K562 (cell line): ENCODE measurements at regions not wholly inside any gene's neighbourhood (a gene's known extent, or its start where the extent isn't known, plus 50 kb on each side); places are given as distances from the start of the nearest gene placed in this dataset.

Experiments
- ATF1 ChIP-seq, 2 experiments: fragments of 450-650 bp in 1 of 2; IDR thresholded peaks; 2 replicates each; pipeline ENCODE4 v1.6.1; 2016; ENCODE audit warnings: missing compliant biosample characterization in 1 of 2, missing genetic modification characterization in 1 of 2
- CHD1 ChIP-seq: fragments of 200-600 bp; sonication (generic); IDR thresholded peaks from one replicate; pipeline ENCODE4 v1.6.1; 2012; ENCODE audit warnings: mild to moderate bottlenecking, moderate library complexity, low read length, inconsistent platforms
- CLOCK ChIP-seq: fragments of 250-450 bp; sonication (Bioruptor Pico); IDR thresholded peaks from 2 replicates; pipeline ENCODE4 v1.4.0; 2020; ENCODE audit warnings: mild to moderate bottlenecking, moderate library complexity, borderline replicate concordance
- HDAC2 ChIP-seq: fragments of 450-650 bp; IDR thresholded peaks from 2 replicates; pipeline ENCODE4 v1.6.1; 2016; ENCODE audit warnings: mild to moderate bottlenecking
- HMGXB4 ChIP-seq: sonication (generic); formaldehyde crosslinking; IDR thresholded peaks from 2 replicates; pipeline ENCODE4 v1.8.1; 2023; ENCODE audit warnings: mild to moderate bottlenecking, missing genetic modification reagents
- JUND ChIP-seq, 2 experiments: IDR thresholded peaks; 2 replicates in 1 of 2; 3 replicates in 1 of 2; pipeline ENCODE4 v1.6.1; 2011; ENCODE audit warnings: borderline replicate concordance in 2 of 2, low read depth in 2 of 2, low read length in 2 of 2, improper control_type of control experiment in 1 of 2, missing biosample characterization in 1 of 2, missing genetic modification characterization in 1 of 2, missing genetic modification reagents in 1 of 2
- KAT8 ChIP-seq: fragments of 450-650 bp; IDR thresholded peaks from 2 replicates; pipeline ENCODE4 v1.6.1; 2016; ENCODE audit warnings: low read depth, mild to moderate bottlenecking
- MYNN ChIP-seq, 2 experiments: sonication (generic); formaldehyde crosslinking in 1 of 2; IDR thresholded peaks; 2 replicates each; pipeline versions ENCODE4 v1.5.0 to v1.6.1; 2016 to 2020; ENCODE audit warnings: antibody characterized with exemption in 1 of 2, missing genetic modification reagents in 1 of 2
- POLR2A ChIP-seq: fragments of 450-650 bp; conservative IDR thresholded peaks from 2 replicates; pipeline ENCODE4 v1.6.1; 2016
- SP1 ChIP-seq: sonication (generic); formaldehyde crosslinking; IDR thresholded peaks from 2 replicates; pipeline ENCODE4 v1.8.1; 2022; ENCODE audit warnings: mild to moderate bottlenecking, missing genetic modification reagents
- ZNF274 ChIP-seq: IDR thresholded peaks from 2 replicates; pipeline ENCODE4 v1.6.1; 2011; ENCODE audit warnings: low read depth, mild to moderate bottlenecking, low read length, moderate library complexity, borderline replicate concordance

- TF ChIP-seq KAT8 (no peak), HDAC2 (no peak), CLOCK (no peak), ZNF274 (no peak), ATF1 (CRISPR knock-in tag; IDR thresholded peaks at IDR 0.05) (no peak), ATF1 (tag; IDR thresholded peaks at IDR 0.05) (no peak), POLR2A (no peak), JUND (IDR thresholded peaks at IDR 0.05; ENCODE audit: borderline replicate concordance, low read depth, low read length) (no peak), JUND (tag; IDR thresholded peaks at IDR 0.05; ENCODE audit: borderline replicate concordance, low read depth, low read length) (no peak), MYNN (IDR thresholded peaks at IDR 0.05) (no peak), MYNN (CRISPR knock-in tag; IDR thresholded peaks at IDR 0.05) (no peak), HMGXB4 (CRISPR knock-in tag) (no peak), SP1 (no peak), CHD1 (no peak)
These were observed 334.0 kb upstream of the PRMT6 start for GRCh38 chr1:106722466-106722865.
